ENCODE measurements at regions not wholly inside any gene's neighbourhood (a gene's known extent, or its start where the extent isn't known, plus 50 kb on each side); places are given as distances from the start of the nearest gene placed in this dataset.
"Not testable (repeated sequence)": the region's sequence is repeated elsewhere in the genome, so short reads cannot be mapped to it uniquely, and the experiment has no call there.

- DNase-seq (ENCODE audit: low read depth) = not testable (repeated sequence)
These were observed 115.7 kb upstream of the AKAP13 start for GRCh38 chr15:85264614-85265190.

GRCh38 chr15:85267158-85267857, 113.1 kb upstream of the AKAP13 start:
- not testable (repeated sequence) for DNase-seq (ENCODE audit: low read depth)

GRCh38 chr15:85274315-85275050, 105.9 kb upstream of the AKAP13 start:
- no peak for DNase-seq (ENCODE audit: low read depth)

GRCh38 chr15:85276508-85276907, 103.9 kb upstream of the AKAP13 start:
- no peak for DNase-seq (ENCODE audit: low read depth)

GRCh38 chr15:85276921-85277320, 103.5 kb upstream of the AKAP13 start:
- no peak for DNase-seq (ENCODE audit: low read depth)

GRCh38 chr15:85277847-85278370, 102.5 kb upstream of the AKAP13 start:
- DNase-seq (ENCODE audit: low read depth) = no peak

- DNase-seq (ENCODE audit: low read depth) = no peak
These were observed 100.2 kb upstream of the AKAP13 start for GRCh38 chr15:85280203-85280602.

GRCh38 chr15:85281293-85281882, 99.0 kb upstream of the AKAP13 start:
- DNase-seq (ENCODE audit: low read depth) = no peak

GRCh38 chr15:85282504-85283115, 97.8 kb upstream of the AKAP13 start:
- DNase-seq (ENCODE audit: low read depth) = no peak

- DNase-seq (ENCODE audit: low read depth) = not testable (repeated sequence)
These were observed 96.6 kb upstream of the AKAP13 start for GRCh38 chr15:85283815-85284214.

GRCh38 chr15:85284497-85284896, 95.9 kb upstream of the AKAP13 start:
- DNase-seq (ENCODE audit: low read depth) = no peak

GRCh38 chr15:85289677-85290365, 90.6 kb upstream of the AKAP13 start:
- no peak for DNase-seq (ENCODE audit: low read depth)

GRCh38 chr15:85292583-85292982, 87.8 kb upstream of the AKAP13 start:
- not testable (repeated sequence) for DNase-seq (ENCODE audit: low read depth)

GRCh38 chr15:85296615-85297402, 83.6 kb upstream of the AKAP13 start:
- peak; percentile 28 for DNase-seq (ENCODE audit: low read depth)

- no peak for DNase-seq (ENCODE audit: low read depth)
These were observed 82.9 kb upstream of the AKAP13 start for GRCh38 chr15:85297537-85297936.

- DNase-seq (ENCODE audit: low read depth) = no peak
These were observed 82.0 kb upstream of the AKAP13 start for GRCh38 chr15:85298366-85298765.

GRCh38 chr15:85298941-85299340, 81.5 kb upstream of the AKAP13 start:
- no peak for DNase-seq (ENCODE audit: low read depth)

- no peak for DNase-seq (ENCODE audit: low read depth)
These were observed 78.1 kb upstream of the AKAP13 start for GRCh38 chr15:85302271-85302670.

- DNase-seq (ENCODE audit: low read depth) = no peak
These were observed 75.4 kb upstream of the AKAP13 start for GRCh38 chr15:85305050-85305449.

- no peak for DNase-seq (ENCODE audit: low read depth)
These were observed 73.3 kb upstream of the AKAP13 start for GRCh38 chr15:85306946-85307686.
